Epithelial cell of proximal tubule (primary cell): ENCODE measurements at regions not wholly inside any gene's neighbourhood (a gene's known extent, or its start where the extent isn't known, plus 50 kb on each side); places are given as distances from the start of the nearest gene placed in this dataset.

Experiments
- DNase-seq: peaks from one replicate; pipeline ENCODE4 v3.0.0-alpha.2; 2011; ENCODE audit warnings: low read depth
- H3K4me3 ChIP-seq: 2 replicates; pipeline ENCODE4 v1.5.1; 2011; ENCODE audit warnings: low read depth, mild to moderate bottlenecking, low read length
- TF ChIP-seq, protein P1 (sequence below): conservative IDR thresholded peaks from 2 replicates; pipeline ENCODE4 v1.5.1; 2012; ENCODE audit warnings: low read depth, mild to moderate bottlenecking, low read length

DNA sequence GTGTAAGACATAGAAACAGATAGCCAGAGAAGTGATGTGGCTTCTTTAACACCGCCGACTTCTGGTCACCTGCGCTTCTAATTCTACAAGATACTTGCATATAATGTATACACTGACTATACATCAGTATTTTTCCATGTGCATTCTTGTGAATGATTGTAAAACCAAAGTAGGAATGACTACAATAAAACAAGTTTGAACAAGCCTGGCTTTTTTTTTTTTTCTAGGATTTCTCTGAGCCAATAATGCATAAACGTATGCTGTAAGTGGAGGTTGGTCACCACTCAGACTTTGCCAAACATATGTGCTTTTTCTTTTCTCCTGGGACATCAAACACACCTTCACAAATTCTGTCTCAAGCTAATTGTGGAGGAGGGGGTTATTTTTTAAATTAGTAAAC is 237.8 kb upstream of the KIRREL3 start:
- TF ChIP-seq, protein P1, sequence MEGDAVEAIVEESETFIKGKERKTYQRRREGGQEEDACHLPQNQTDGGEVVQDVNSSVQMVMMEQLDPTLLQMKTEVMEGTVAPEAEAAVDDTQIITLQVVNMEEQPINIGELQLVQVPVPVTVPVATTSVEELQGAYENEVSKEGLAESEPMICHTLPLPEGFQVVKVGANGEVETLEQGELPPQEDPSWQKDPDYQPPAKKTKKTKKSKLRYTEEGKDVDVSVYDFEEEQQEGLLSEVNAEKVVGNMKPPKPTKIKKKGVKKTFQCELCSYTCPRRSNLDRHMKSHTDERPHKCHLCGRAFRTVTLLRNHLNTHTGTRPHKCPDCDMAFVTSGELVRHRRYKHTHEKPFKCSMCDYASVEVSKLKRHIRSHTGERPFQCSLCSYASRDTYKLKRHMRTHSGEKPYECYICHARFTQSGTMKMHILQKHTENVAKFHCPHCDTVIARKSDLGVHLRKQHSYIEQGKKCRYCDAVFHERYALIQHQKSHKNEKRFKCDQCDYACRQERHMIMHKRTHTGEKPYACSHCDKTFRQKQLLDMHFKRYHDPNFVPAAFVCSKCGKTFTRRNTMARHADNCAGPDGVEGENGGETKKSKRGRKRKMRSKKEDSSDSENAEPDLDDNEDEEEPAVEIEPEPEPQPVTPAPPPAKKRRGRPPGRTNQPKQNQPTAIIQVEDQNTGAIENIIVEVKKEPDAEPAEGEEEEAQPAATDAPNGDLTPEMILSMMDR, result no peak
- no peak overlapping the region for H3K4me3 ChIP-seq
- DNase-seq, result no peak

- DNase-seq, result no peak
- TF ChIP-seq, protein P1, result no peak
- H3K4me3 ChIP-seq, result no peak overlapping the region
Observed at GRCh38 chr11:127236776-127237175, 236.2 kb upstream of the KIRREL3 start.

DNA sequence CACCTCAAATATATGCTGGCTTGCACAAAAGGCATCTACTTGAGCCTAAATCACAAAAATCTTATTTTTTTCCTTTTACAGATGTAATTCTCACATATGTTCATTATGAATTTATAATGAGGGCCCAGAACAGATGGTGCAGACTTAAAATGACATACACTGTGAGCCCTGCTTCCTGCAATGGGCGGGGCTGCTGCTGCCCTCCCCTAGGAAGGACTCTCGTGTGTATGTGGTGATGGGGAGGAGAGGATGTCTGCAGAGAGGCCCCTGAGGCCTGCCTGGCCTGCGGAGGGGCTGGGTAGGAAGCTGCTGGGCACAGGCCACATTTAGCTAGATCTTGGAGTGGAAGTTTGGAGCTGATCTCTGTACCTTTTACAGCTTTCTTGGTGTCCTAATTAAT is 233.4 kb upstream of the KIRREL3 start:
- TF ChIP-seq, protein P1, result no peak
- no peak for DNase-seq
- no peak overlapping the region for H3K4me3 ChIP-seq

DNA sequence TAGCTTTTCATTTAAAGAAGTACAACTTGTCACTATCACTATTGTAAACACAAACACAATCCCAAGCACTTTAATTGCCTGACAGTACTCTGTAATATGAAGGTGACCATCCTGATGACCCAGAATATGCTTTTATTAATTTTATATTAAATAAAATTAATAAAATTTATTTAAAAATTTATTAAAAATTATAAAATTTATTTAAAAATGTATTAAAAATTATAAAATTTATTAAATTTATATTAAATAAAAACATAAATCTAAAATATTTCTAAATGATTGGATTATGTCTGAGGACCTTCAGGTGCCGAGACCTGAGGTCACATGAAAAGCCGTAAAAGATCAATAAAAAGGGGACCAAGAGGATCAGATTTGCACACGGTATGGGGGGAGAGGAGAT is 229.8 kb upstream of the KIRREL3 start:
- DNase-seq, result no peak
- H3K4me3 ChIP-seq, result no peak overlapping the region
- TF ChIP-seq, protein P1, result no peak

GRCh38 chr11:127226949-127227348 is 226.4 kb upstream of the KIRREL3 start:
- DNase-seq, result no peak
- TF ChIP-seq, protein P1, result no peak
- H3K4me3 ChIP-seq, result no peak overlapping the region

- peak; percentile 1 for DNase-seq
- no peak overlapping the region for H3K4me3 ChIP-seq
- TF ChIP-seq, protein P1, result no peak
Observed at GRCh38 chr11:127226380-127226779, 225.8 kb upstream of the KIRREL3 start.

DNA sequence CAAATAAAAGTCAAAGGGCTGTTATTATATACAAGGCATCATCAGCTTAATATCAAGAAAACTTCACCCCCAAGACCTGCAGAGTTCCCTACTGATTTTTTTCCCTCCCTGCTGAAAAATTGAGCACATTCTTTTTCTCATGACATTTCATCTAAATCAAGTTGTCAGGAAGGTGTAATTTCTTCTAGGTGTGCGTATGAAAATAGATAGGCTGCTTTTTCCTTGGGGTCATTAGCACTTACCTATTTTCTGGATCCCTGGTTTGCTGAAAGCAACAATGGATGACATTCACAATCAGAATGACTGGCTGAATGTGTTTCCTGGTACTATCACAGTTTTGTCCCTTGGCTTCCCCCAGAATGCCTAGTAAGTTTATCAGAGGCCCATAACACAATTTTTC is 225.0 kb upstream of the KIRREL3 start:
- DNase-seq, result no peak
- TF ChIP-seq, protein P1, result no peak
- H3K4me3 ChIP-seq, result no peak overlapping the region
